ENCODE measurements at regions not wholly inside any gene's neighbourhood (a gene's known extent, or its start where the extent isn't known, plus 50 kb on each side); places are given as distances from the start of the nearest gene placed in this dataset.
"Not testable (repeated sequence)": the region's sequence is repeated elsewhere in the genome, so short reads cannot be mapped to it uniquely, and the experiment has no call there.

- H3K27me3 ChIP-seq (ENCODE audit: insufficient read depth, insufficient read length) = no peaks in the 10 kb centered on the region
- no peak for DNase-seq (ENCODE audit: low read depth, low spot score)
- H3K4me1 ChIP-seq (ENCODE audit: insufficient read depth, insufficient read length) = peaks cover 4% of the 10 kb centered on the region
- H3K9me3 ChIP-seq (ENCODE audit: insufficient read depth, low read length) = no peaks in the 10 kb centered on the region
- no peak for TF ChIP-seq SUZ12 (IDR thresholded peaks at IDR 0.05; ENCODE audit: extremely low read depth, insufficient read depth, insufficient read length)
- H3K9ac ChIP-seq (ENCODE audit: insufficient read length, low read depth) = no peak overlapping the region
- no peaks in the 10 kb centered on the region for H3K36me3 ChIP-seq (ENCODE audit: insufficient read depth, insufficient read length, low read length)
- no peak overlapping the region for H3K4me3 ChIP-seq (ENCODE audit: insufficient read length, low read depth)
These were observed 203.4 kb upstream of the PELI2 start for GRCh38 chr14:55914771-55915170.

DNA sequence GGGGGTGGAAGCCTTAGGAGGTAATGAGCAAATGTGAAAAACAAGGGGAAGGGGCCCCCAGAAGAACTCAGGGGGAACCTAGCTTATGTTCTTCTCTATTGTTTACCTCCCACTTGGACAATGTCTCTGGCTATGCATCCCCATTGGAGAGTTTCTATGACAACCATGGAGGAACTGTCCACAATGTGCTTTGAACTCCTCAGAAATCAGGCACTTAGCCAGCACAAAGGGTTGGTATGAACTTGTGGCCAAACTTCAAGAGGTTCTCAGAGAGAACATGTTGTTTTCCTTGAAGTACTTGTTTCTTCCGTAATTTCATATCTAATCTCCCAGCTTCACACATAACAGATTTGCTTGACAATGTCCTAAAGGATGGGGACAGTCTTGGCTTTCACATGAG, 202.8 kb upstream of the PELI2 start:
- no peak for DNase-seq (ENCODE audit: low read depth, low spot score)
- no peak overlapping the region for H3K4me3 ChIP-seq (ENCODE audit: insufficient read length, low read depth)
- no peaks in the 10 kb centered on the region for H3K9me3 ChIP-seq (ENCODE audit: insufficient read depth, low read length)
- no peak overlapping the region for H3K9ac ChIP-seq (ENCODE audit: insufficient read length, low read depth)
- H3K4me1 ChIP-seq (ENCODE audit: insufficient read depth, insufficient read length) = no peaks in the 10 kb centered on the region
- no peaks in the 10 kb centered on the region for H3K36me3 ChIP-seq (ENCODE audit: insufficient read depth, insufficient read length, low read length)
- H3K27me3 ChIP-seq (ENCODE audit: insufficient read depth, insufficient read length) = no peaks in the 10 kb centered on the region
- TF ChIP-seq SUZ12 (IDR thresholded peaks at IDR 0.05; ENCODE audit: extremely low read depth, insufficient read depth, insufficient read length) (no peak), ZNF274 (IDR thresholded peaks at IDR 0.05; ENCODE audit: low read depth, low read length) (no peak), YY1 (IDR thresholded peaks at IDR 0.05; ENCODE audit: insufficient read depth, insufficient read length) (no peak)

DNA sequence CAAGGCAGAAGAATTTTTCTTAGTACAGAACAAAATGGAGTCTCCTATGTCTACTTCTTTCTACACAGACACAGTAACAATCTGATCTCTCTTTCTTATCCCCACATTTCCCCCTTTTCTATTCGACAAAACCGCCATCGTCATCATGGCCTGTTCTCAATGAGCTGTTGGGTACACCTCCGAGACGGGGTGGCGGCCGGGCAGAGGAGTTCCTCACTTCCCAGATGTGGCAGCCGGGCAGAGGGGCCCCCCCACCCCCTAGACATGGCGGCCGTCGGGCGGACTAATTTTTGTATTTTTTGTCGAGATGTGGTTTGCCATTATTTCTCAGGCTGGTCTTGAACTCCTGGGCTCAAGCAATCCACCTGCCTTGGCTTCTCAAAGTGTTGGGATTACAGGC, 198.4 kb upstream of the PELI2 start:
- H3K4me1 ChIP-seq (ENCODE audit: insufficient read depth, insufficient read length); H3K9me3 ChIP-seq (ENCODE audit: insufficient read depth, low read length); H3K36me3 ChIP-seq (ENCODE audit: insufficient read depth, insufficient read length, low read length); H3K9ac ChIP-seq (ENCODE audit: insufficient read length, low read depth); H3K27me3 ChIP-seq (ENCODE audit: insufficient read depth, insufficient read length); DNase-seq (ENCODE audit: low read depth, low spot score); H3K4me3 ChIP-seq (ENCODE audit: insufficient read length, low read depth): not testable (repeated sequence)

DNA sequence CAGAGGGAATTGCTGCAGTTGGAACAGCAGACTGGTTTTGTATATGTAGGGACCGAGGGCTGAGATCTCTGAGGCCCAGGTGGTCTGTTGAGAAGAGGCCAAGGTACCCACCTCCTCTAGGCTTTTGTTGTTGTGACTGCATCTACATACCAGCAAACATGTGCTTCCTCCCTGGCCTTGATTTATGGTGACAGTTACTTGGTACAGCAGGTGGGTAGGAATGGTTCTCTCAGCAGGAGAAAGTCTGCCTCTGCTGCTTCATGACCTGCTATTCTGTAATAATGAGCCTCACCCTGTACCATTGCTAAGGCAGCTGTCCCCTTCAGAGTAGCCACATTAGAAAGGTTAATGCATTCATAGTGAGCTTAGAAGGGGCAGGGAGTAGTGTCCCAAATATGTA, 196.7 kb upstream of the PELI2 start:
- no peak for DNase-seq (ENCODE audit: low read depth, low spot score)
- TF ChIP-seq YY1 (IDR thresholded peaks at IDR 0.05; ENCODE audit: insufficient read depth, insufficient read length) (no peak), ZNF274 (IDR thresholded peaks at IDR 0.05; ENCODE audit: low read depth, low read length) (no peak), SUZ12 (IDR thresholded peaks at IDR 0.05; ENCODE audit: extremely low read depth, insufficient read depth, insufficient read length) (no peak)
- Histone ChIP-seq H3K36me3 (ENCODE audit: insufficient read depth, insufficient read length, low read length) (no peaks in the 10 kb centered on the region), H3K4me3 (ENCODE audit: insufficient read length, low read depth) (no peak overlapping the region), H3K9me3 (ENCODE audit: insufficient read depth, low read length) (no peaks in the 10 kb centered on the region), H3K9ac (ENCODE audit: insufficient read length, low read depth) (no peak overlapping the region), H3K4me1 (ENCODE audit: insufficient read depth, insufficient read length) (peaks cover 3% of the 10 kb centered on the region), H3K27me3 (ENCODE audit: insufficient read depth, insufficient read length) (no peaks in the 10 kb centered on the region)

- Histone ChIP-seq H3K9ac (ENCODE audit: insufficient read length, low read depth) (no peak overlapping the region), H3K36me3 (ENCODE audit: insufficient read depth, insufficient read length, low read length) (no peaks in the 10 kb centered on the region), H3K4me1 (ENCODE audit: insufficient read depth, insufficient read length) (peaks cover 3% of the 10 kb centered on the region), H3K4me3 (ENCODE audit: insufficient read length, low read depth) (no peak overlapping the region), H3K9me3 (ENCODE audit: insufficient read depth, low read length) (no peaks in the 10 kb centered on the region), H3K27me3 (ENCODE audit: insufficient read depth, insufficient read length) (no peaks in the 10 kb centered on the region)
- no peak for DNase-seq (ENCODE audit: low read depth, low spot score)
- TF ChIP-seq YY1 (IDR thresholded peaks at IDR 0.05; ENCODE audit: insufficient read depth, insufficient read length) (no peak), ZNF274 (IDR thresholded peaks at IDR 0.05; ENCODE audit: low read depth, low read length) (no peak), SUZ12 (IDR thresholded peaks at IDR 0.05; ENCODE audit: extremely low read depth, insufficient read depth, insufficient read length) (no peak)
These were observed 192.2 kb upstream of the PELI2 start for GRCh38 chr14:55926007-55926406.

- DNase-seq (ENCODE audit: low read depth, low spot score) = no peak
- Histone ChIP-seq H3K27me3 (ENCODE audit: insufficient read depth, insufficient read length) (no peaks in the 10 kb centered on the region), H3K9ac (ENCODE audit: insufficient read length, low read depth) (no peak overlapping the region), H3K4me1 (ENCODE audit: insufficient read depth, insufficient read length) (peaks cover 3% of the 10 kb centered on the region), H3K9me3 (ENCODE audit: insufficient read depth, low read length) (no peaks in the 10 kb centered on the region), H3K4me3 (ENCODE audit: insufficient read length, low read depth) (no peak overlapping the region), H3K36me3 (ENCODE audit: insufficient read depth, insufficient read length, low read length) (no peaks in the 10 kb centered on the region)
- TF ChIP-seq ZNF274 (IDR thresholded peaks at IDR 0.05; ENCODE audit: low read depth, low read length) (no peak), SUZ12 (IDR thresholded peaks at IDR 0.05; ENCODE audit: extremely low read depth, insufficient read depth, insufficient read length) (no peak), YY1 (IDR thresholded peaks at IDR 0.05; ENCODE audit: insufficient read depth, insufficient read length) (no peak)
These were observed 191.2 kb upstream of the PELI2 start for GRCh38 chr14:55927028-55927427.

GRCh38 chr14:55928276-55928675, 189.9 kb upstream of the PELI2 start:
- Histone ChIP-seq H3K9me3 (ENCODE audit: insufficient read depth, low read length) (peaks cover 3% of the 10 kb centered on the region; the same call in 1 of the 2 replicates), H3K36me3 (ENCODE audit: insufficient read depth, insufficient read length, low read length) (no peaks in the 10 kb centered on the region), H3K9ac (ENCODE audit: insufficient read length, low read depth) (no peak overlapping the region), H3K4me3 (ENCODE audit: insufficient read length, low read depth) (no peak overlapping the region), H3K27me3 (ENCODE audit: insufficient read depth, insufficient read length) (no peaks in the 10 kb centered on the region), H3K4me1 (ENCODE audit: insufficient read depth, insufficient read length) (peaks cover 3% of the 10 kb centered on the region)
- no peak for TF ChIP-seq YY1 (IDR thresholded peaks at IDR 0.05; ENCODE audit: insufficient read depth, insufficient read length)
- TF ChIP-seq SUZ12 (IDR thresholded peaks at IDR 0.05; ENCODE audit: extremely low read depth, insufficient read depth, insufficient read length) = no peak
- TF ChIP-seq ZNF274 (IDR thresholded peaks at IDR 0.05; ENCODE audit: low read depth, low read length) = no peak
- DNase-seq (ENCODE audit: low read depth, low spot score) = no peak

DNA sequence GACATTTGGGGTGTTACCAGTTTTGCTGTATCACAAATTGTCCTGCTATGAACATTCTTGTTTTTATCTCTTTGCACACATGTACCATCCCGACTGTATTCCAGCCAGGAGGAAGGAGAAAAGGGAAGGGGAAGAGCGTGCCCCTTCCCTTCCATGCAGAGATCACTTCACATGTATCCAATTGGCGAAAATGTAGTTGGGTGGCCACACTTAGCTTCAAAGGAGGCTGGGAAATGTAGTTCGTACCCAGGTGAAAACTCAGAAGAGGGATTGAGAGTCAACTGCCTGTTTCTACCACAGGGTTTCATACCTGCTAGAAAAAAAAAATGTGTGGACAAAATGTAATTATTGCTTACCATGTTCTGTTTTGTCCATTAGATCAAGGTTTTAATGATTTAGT, 189.1 kb upstream of the PELI2 start:
- Histone ChIP-seq H3K4me3 (ENCODE audit: insufficient read length, low read depth) (no peak overlapping the region), H3K9ac (ENCODE audit: insufficient read length, low read depth) (no peak overlapping the region)
- TF ChIP-seq ZNF274 (IDR thresholded peaks at IDR 0.05; ENCODE audit: low read depth, low read length) (no peak), SUZ12 (IDR thresholded peaks at IDR 0.05; ENCODE audit: extremely low read depth, insufficient read depth, insufficient read length) (no peak), YY1 (IDR thresholded peaks at IDR 0.05; ENCODE audit: insufficient read depth, insufficient read length) (no peak)

More for the DNA sequence above, 189.1 kb upstream of the PELI2 start:
- no peaks in the 10 kb centered on the region for H3K27me3 ChIP-seq (ENCODE audit: insufficient read depth, insufficient read length)
- peaks cover 11% of the 10 kb centered on the region for H3K9me3 ChIP-seq (ENCODE audit: insufficient read depth, low read length)
- peaks cover 3% of the 10 kb centered on the region for H3K4me1 ChIP-seq (ENCODE audit: insufficient read depth, insufficient read length)
- DNase-seq (ENCODE audit: low read depth, low spot score) = no peak
- H3K36me3 ChIP-seq (ENCODE audit: insufficient read depth, insufficient read length, low read length) = no peaks in the 10 kb centered on the region
